Fibroblast of the aortic adventitia (primary cell): ENCODE measurements at regions not wholly inside any gene's neighbourhood (a gene's known extent, or its start where the extent isn't known, plus 50 kb on each side); places are given as distances from the start of the nearest gene placed in this dataset.
"Not testable (repeated sequence)": the region's sequence is repeated elsewhere in the genome, so short reads cannot be mapped to it uniquely, and the experiment has no call there.

ENCODE experiments used
- DNase-seq: peaks from one replicate; pipeline ENCODE4 v3.0.0-alpha.2; 2010; ENCODE audit warnings: low read depth
- H3K4me3 ChIP-seq: 2 replicates; pipeline ENCODE4 v1.5.1; 2011; ENCODE audit warnings: low read depth, mild to moderate bottlenecking, control low read depth, low read length, moderate library complexity
- TF ChIP-seq, protein P1 (sequence below): IDR thresholded peaks from 2 replicates; pipeline ENCODE4 v1.5.1; 2011; ENCODE audit warnings: mild to moderate bottlenecking, low read length, control low read depth, inconsistent platforms; ENCODE audit not compliant: insufficient read depth

DNA sequence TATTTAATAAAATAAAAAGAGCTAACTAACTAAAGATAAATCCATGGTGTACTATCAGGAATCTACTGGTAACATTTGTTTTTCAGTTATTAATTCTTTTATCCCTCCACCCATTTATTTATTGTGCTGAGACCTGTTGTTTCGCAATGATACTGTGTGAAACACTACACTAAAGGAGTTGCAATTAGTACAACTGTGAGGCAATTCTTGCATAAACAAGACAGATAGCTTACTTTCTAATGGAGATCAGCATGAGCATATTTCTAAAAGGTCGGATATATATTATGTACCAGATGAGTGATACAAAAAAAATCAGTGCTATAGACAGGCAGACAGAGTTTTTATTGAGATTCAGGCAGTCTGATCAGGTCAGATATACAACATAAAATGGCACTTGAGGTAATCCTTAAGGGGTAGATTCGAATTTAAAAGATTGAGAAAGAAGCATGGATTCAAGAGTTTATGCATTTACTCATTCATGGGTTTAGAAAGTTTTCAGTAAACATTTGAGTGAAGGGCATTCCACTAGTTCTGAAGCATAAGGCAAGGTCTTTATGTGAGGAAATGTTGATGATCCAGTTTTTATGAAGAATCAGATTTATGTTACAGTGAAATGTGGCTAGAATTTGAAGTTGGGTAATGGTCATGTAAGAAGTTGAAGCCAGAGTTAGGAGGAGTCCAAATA lies 147.6 kb downstream of the POLR1F start:
- TF ChIP-seq, protein P1, sequence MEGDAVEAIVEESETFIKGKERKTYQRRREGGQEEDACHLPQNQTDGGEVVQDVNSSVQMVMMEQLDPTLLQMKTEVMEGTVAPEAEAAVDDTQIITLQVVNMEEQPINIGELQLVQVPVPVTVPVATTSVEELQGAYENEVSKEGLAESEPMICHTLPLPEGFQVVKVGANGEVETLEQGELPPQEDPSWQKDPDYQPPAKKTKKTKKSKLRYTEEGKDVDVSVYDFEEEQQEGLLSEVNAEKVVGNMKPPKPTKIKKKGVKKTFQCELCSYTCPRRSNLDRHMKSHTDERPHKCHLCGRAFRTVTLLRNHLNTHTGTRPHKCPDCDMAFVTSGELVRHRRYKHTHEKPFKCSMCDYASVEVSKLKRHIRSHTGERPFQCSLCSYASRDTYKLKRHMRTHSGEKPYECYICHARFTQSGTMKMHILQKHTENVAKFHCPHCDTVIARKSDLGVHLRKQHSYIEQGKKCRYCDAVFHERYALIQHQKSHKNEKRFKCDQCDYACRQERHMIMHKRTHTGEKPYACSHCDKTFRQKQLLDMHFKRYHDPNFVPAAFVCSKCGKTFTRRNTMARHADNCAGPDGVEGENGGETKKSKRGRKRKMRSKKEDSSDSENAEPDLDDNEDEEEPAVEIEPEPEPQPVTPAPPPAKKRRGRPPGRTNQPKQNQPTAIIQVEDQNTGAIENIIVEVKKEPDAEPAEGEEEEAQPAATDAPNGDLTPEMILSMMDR, result no peak
- no peak overlapping the region for H3K4me3 ChIP-seq
- DNase-seq, result no peak

GRCh38 chr7:19560111-19560883 lies 148.5 kb downstream of the POLR1F start:
- TF ChIP-seq, protein P1, result no peak

GRCh38 chr7:19558527-19558926 lies 150.3 kb downstream of the POLR1F start:
- TF ChIP-seq, protein P1, result no peak
- H3K4me3 ChIP-seq, result no peak overlapping the region
- DNase-seq, result peak; percentile 11

More at GRCh38 chr7:19560111-19560883, 148.5 kb downstream of the POLR1F start:
- H3K4me3 ChIP-seq, result no peak overlapping the region
- peak; percentile 15 for DNase-seq

GRCh38 chr7:19557726-19558465 lies 150.9 kb downstream of the POLR1F start:
- TF ChIP-seq, protein P1, result no peak
- no peak for DNase-seq
- H3K4me3 ChIP-seq, result no peak overlapping the region

GRCh38 chr7:19554581-19554980 lies 154.3 kb downstream of the POLR1F start:
- TF ChIP-seq, protein P1, result no peak
- DNase-seq, result no peak
- no peak overlapping the region for H3K4me3 ChIP-seq

GRCh38 chr7:19552576-19552975 lies 156.3 kb downstream of the POLR1F start:
- TF ChIP-seq, protein P1, result no peak
- H3K4me3 ChIP-seq, result no peak overlapping the region
- DNase-seq, result no peak

- DNase-seq, H3K4me3 ChIP-seq: not testable (repeated sequence)
Observed at GRCh38 chr7:19549246-19549645, 159.6 kb downstream of the POLR1F start.
